Progenitor cell of endocrine pancreas (in vitro differentiated cells): ENCODE measurements at regions not wholly inside any gene's neighbourhood (a gene's known extent, or its start where the extent isn't known, plus 50 kb on each side); places are given as distances from the start of the nearest gene placed in this dataset.
A peak's percentile ranks its signal among the peaks of the same experiment; 100 is the strongest.

Source experiments
- DNase-seq: peaks from one replicate; pipeline ENCODE4 v3.0.0; 2021; ENCODE audit warnings: low spot score; ENCODE audit not compliant: unreplicated experiment
- H3K27ac Mint-ChIP-seq: 2 replicates; pipeline ENCODE4 v1.8.0; 2021; ENCODE audit warnings: mild to moderate bottlenecking, moderate library complexity, mixed read lengths
- H3K27me3 Mint-ChIP-seq: 2 replicates; pipeline ENCODE4 v1.8.0; 2021; ENCODE audit warnings: mixed read lengths
- H3K36me3 Mint-ChIP-seq: 2 replicates; pipeline ENCODE4 v1.8.0; 2022; ENCODE audit warnings: mixed read lengths; ENCODE audit not compliant: insufficient read depth
- H3K4me1 Mint-ChIP-seq: 2 replicates; pipeline ENCODE4 v1.8.0; 2021; ENCODE audit warnings: low read depth, mixed read lengths
- H3K4me3 Mint-ChIP-seq: 2 replicates; pipeline ENCODE4 v1.8.0; 2021; ENCODE audit warnings: low read depth, mild to moderate bottlenecking, moderate library complexity, mixed read lengths
- H3K9me3 Mint-ChIP-seq: 2 replicates; pipeline ENCODE4 v1.8.0; 2021; ENCODE audit warnings: low read depth, mixed read lengths
- CTCF ChIP-seq: fragments of 200-600 bp; sonication (generic); IDR thresholded peaks from one replicate; pipeline ENCODE4 v1.5.0; 2021; ENCODE audit warnings: antibody characterized with exemption, mild to moderate bottlenecking; ENCODE audit not compliant: unreplicated experiment

GRCh38 chr5:116787570-116787969, 212.9 kb upstream of the SEMA6A start:
- Mint-ChIP-seq H3K27me3 (no peaks in the 10 kb centered on the region), H3K36me3 (no peaks in the 10 kb centered on the region), H3K4me3 (no peak overlapping the region), H3K9me3 (peaks cover 10% of the 10 kb centered on the region), H3K4me1 (no peaks in the 10 kb centered on the region), H3K27ac (no peak overlapping the region)
- DNase-seq = no peak
- no peak for TF ChIP-seq CTCF

GRCh38 chr5:116785106-116785505, 210.5 kb upstream of the SEMA6A start:
- no peak for TF ChIP-seq CTCF
- Mint-ChIP-seq H3K4me1 (no peaks in the 10 kb centered on the region), H3K4me3 (no peak overlapping the region), H3K36me3 (no peaks in the 10 kb centered on the region), H3K27ac (no peak overlapping the region), H3K27me3 (no peaks in the 10 kb centered on the region), H3K9me3 (peaks cover 7% of the 10 kb centered on the region)
- no peak for DNase-seq

GRCh38 chr5:116779846-116780245, 205.2 kb upstream of the SEMA6A start:
- peaks cover 8% of the 10 kb centered on the region for H3K9me3 Mint-ChIP-seq
- no peak for DNase-seq
- H3K36me3 Mint-ChIP-seq = no peaks in the 10 kb centered on the region
- H3K27ac Mint-ChIP-seq = no peak overlapping the region
- peaks cover 29% of the 10 kb centered on the region for H3K27me3 Mint-ChIP-seq
- H3K4me3 Mint-ChIP-seq = no peak overlapping the region
- no peak for TF ChIP-seq CTCF
- peaks cover 17% of the 10 kb centered on the region for H3K4me1 Mint-ChIP-seq

DNA sequence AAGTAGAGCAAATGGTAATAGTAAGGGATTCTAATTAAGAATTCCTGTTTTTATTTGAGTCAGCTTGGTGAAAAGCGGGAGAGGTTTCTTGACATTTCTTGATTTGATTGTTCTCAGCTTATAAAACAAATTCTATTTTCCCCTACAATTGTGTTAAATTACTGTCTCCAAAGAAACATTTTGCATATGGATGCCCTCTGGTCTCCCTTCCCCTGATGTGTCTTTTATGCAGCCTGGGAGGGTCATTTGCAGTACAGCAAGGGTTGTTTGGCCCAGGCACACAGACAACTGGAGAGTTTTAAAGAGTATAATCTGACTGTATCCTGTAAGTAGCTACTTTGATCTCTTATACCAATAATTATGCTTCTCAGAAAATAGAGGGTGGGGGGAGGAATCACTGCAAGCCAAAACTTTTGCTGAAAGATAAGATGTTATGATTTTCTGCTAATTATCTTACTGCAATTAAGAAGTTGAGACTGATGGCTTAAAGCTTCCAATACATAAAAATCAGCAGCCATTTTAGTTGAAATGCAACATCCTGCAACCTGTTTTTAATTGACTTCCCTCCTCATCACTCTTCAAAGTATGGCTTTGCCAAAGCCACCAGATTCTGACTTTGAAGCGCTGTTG, 204.1 kb upstream of the SEMA6A start:
- H3K27me3 Mint-ChIP-seq = peaks cover 30% of the 10 kb centered on the region
- peaks cover 18% of the 10 kb centered on the region for H3K4me1 Mint-ChIP-seq
- no peaks in the 10 kb centered on the region for H3K36me3 Mint-ChIP-seq
- no peak overlapping the region for H3K4me3 Mint-ChIP-seq
- H3K9me3 Mint-ChIP-seq = peaks cover 8% of the 10 kb centered on the region
- H3K27ac Mint-ChIP-seq = no peak overlapping the region
- DNase-seq = no peak
- TF ChIP-seq CTCF = no peak

GRCh38 chr5:116778032-116778431, 203.4 kb upstream of the SEMA6A start:
- no peak for DNase-seq
- Mint-ChIP-seq H3K4me1 (peaks cover 21% of the 10 kb centered on the region), H3K9me3 (peaks cover 8% of the 10 kb centered on the region), H3K4me3 (no peak overlapping the region), H3K27ac (peak overlapping the region; percentile 44), H3K27me3 (peaks cover 32% of the 10 kb centered on the region), H3K36me3 (no peaks in the 10 kb centered on the region)
- no peak for TF ChIP-seq CTCF
